ENCODE measurements at regions not wholly inside any gene's neighbourhood (a gene's known extent, or its start where the extent isn't known, plus 50 kb on each side); places are given as distances from the start of the nearest gene placed in this dataset.
"Not testable (repeated sequence)": the region's sequence is repeated elsewhere in the genome, so short reads cannot be mapped to it uniquely, and the experiment has no call there.

- no peak for DNase-seq
These were observed 713.9 kb upstream of the CCDC179 start for GRCh38 chr11:23574149-23574548.

- DNase-seq: no peak
These were observed 717.0 kb upstream of the CCDC179 start for GRCh38 chr11:23577296-23577695.

DNA sequence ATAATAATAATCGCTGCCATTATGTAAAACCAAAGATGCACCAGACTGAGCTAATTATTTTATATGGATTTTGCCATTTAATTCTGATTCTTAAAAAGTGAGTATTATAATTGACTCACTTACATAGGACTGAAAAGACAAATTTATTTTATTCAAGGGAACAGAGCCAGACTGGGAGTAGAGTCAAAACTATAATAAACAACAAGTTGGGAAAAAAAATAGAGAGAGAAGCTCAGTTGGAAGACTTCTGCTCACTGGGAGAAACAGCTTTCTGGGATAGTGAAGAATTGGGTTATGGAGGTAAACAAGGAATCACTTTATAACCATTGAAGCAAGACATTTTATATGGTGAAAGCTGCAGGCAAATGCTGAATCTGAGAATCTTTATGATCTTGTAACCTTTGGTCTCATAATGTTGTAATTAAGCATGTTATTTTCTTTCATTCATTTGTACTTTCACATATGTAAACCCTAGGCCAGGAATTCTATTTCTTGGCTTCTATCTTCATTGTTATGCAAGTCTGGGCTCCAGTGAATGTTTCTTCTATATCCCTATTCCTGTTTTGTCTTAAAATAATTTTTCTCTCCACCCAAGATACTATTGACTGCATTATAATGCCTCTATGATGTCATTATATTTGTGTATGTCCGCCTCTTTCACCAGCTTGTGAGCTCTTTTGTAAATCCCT lies 725.3 kb upstream of the CCDC179 start:
- no peak for DNase-seq

DNA sequence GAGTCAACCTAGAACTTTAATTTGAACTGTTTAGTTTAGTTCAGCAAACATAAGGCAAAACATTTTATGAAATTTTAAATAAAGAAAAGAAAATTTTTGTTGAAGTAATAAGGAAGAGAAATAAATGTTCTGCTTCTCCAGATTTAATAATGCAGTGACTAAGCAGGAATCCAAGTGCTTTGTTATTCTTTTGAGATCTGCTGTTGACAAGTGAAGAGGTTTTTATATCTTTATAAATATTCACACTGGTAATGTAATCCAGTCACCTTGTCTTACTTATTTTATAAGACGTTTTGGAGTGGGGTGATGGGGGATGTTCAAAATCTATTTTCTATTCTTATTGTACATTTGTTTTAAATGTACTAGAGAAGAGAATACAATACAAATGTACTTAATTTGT lies 725.9 kb upstream of the CCDC179 start:
- no peak for DNase-seq

- DNase-seq: no peak
These were observed 730.5 kb upstream of the CCDC179 start for GRCh38 chr11:23590596-23591308.

DNA sequence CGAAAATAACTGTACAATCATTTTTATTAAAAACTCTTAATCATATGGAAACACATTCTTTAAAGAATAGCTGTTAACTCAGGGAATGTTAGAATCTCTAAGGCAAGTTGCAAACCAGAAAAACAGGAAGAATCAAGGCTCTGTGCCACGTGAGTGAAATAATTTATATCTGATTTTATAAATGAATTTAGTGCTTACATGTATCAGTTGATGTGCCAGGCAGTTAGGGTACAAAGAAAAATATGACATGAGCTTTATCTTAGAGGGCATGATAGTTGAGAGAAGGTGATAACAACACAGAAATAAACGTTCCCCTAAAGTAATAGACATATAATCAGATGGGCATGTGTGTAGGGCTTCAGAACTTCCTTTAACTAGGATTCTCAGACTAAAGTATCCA lies 734.5 kb upstream of the CCDC179 start:
- DNase-seq: no peak

- no peak for DNase-seq
These were observed 744.7 kb upstream of the CCDC179 start for GRCh38 chr11:23604966-23605365.

DNA sequence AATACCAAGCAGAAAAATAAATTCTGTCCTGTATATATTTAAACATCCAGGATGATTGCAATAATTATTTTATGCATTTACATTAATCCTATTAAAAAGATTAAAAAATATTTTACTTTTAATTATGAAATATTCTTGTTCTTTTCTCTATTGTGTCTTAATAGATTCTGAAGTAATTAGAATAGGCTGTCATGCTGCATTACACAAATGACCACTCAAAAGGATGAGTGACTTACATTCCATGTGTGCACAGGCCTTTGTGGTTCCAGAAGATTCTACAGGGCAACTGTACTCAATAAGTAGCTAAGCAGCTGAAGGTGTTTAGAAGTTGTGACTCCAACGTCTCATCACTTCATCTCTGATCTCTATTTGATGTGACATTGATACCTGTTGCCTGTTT lies 745.9 kb upstream of the CCDC179 start:
- DNase-seq: no peak

GRCh38 chr11:23611726-23612125 lies 751.5 kb upstream of the CCDC179 start:
- DNase-seq: no peak

- no peak for DNase-seq
These were observed 760.3 kb upstream of the CCDC179 start for GRCh38 chr11:23620617-23621016.

DNA sequence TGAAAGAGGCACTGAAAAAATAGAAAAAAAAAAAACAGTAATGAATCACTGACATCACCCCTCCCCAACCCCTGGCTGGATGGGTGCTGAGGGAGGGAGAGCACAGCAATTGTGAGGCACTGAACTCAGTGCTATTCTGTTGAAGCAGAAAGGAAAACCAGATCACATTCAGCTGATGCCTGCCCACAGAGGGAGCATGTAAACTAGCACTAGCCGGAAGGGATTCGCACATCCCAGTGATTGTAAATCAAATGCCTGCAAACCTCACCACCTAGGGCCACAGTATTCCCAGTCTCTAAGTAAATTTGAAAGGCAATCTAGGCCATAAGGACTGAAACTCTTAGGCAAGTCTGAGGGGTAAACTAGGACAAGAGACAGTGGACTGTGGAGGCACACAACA lies 772.0 kb upstream of the CCDC179 start:
- no peak for DNase-seq

GRCh38 chr11:23644443-23644842 lies 784.2 kb upstream of the CCDC179 start:
- no peak for DNase-seq

DNA sequence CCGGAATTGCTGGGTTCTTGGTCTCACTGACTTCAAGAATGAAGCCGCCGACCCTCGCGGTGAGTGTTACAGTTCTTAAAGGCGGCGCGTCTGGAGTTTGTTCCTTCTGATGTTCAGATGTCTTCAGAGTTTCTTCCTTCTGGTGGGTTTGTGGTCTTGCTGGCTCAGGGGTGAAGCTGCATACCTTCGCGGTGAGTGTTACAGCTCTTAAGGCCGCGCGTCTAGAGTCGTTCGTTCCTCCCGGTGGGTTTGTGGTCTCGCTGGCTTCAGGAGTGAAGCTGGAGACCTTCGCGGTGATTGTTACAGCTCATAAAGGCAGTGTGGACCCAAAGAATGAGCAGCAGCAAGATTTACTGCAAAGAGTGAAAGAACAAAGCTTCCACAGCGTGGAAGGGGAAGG lies 792.1 kb upstream of the CCDC179 start:
- DNase-seq: not testable (repeated sequence)

GRCh38 chr11:23653071-23653675 lies 792.9 kb upstream of the CCDC179 start:
- no peak for DNase-seq

DNA sequence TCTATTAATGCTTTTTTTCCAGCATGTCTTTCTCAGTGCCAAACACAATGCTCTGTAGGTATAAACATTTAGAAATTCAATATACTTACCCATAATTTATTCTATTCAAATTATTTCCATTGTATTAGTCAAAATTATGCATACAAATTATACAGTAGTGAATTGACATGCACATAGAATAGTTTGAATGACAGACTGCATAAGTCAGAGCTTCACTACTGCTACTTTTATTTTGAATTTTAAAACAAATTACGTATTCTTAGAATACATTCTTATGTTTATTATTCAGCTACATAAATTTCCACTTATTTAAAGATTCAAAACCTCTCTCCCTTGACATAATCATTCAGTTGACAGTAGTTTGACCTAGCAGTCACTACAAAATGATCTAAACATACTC lies 808.0 kb upstream of the CCDC179 start:
- DNase-seq: no peak

DNA sequence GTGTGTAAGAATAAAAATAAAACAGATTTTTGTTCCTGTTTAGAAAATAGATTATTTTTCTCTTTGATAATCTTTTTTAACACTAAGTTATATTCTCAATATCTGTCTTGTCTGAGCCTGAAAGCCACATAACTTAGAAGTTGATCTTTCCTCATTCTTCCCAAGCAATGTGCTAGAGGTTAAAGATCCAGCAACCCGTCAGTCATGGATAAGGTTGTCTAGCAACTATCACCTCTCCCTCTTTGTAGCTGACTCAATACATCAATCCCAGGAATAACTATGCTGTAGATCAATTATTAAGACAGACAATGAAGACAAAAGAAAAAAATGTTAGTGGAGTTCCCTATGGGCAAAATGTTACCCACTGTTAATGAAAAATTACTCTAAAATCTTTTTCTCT lies 813.1 kb upstream of the CCDC179 start:
- no peak for DNase-seq

GRCh38 chr11:23674866-23675265 lies 814.6 kb upstream of the CCDC179 start:
- DNase-seq: no peak

DNA sequence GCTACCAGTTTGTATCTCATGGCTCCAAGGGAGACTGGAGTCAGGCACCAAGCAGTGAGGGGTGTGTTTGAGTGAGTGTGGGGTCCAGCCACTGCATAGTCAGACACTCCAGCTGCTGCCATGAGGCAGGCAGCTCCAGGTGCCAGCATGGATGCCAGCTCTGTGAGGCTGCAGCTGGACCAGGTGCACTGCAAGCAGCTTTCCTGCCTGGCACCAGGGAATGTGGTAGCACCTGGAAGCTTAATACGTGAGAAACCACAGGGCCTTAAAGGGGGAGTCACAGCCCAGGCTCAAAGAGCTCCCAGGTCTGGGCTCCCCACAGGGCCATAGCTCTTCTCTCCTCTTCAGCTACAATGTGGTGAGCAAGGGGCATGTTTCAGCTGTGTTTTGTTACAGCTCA lies 817.8 kb upstream of the LUZP2 start:
- DNase-seq: no peak

DNA sequence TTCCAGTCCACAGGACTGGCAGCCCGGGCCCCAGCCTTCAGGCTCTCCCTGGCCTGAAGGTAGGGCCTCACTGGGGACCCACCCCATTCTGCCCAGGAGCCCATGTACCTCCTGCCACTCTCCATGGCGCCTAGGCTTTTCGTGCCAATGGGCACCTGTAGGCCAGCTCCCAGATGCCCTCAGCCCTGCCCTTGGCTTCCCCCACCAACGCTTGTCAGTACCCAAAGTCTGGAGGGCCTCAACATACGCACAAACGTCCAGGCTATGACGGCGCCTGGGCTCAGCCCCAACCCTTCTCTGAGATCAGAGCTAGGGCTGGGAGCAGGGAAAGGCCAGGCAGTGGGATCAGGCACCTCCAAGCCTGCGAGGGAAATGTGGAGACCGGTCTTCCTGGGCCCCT lies 816.9 kb upstream of the LUZP2 start:
- no peak for DNase-seq

GRCh38 chr11:23680488-23681230 lies 816.2 kb upstream of the LUZP2 start:
- DNase-seq: no peak

DNA sequence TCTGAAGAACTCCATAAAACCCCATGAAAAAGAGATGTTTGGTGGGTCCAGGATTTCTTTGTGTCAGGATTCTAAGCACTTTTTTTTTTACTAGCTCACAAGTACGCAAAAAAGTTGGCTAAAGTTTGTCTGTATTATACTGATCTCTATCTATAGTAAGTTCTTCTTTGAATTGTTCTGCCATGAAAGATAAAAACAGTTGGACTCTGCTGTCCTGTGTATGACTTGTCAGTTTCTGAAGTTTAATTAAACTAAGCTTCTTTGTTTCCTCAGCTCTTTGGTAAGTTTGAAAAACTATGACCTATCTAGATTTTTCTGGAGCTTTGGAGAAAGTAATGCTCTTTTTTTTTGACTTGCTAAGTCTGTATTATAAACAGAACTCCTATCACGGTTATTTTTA lies 812.2 kb upstream of the LUZP2 start:
- DNase-seq: no peak

DNA sequence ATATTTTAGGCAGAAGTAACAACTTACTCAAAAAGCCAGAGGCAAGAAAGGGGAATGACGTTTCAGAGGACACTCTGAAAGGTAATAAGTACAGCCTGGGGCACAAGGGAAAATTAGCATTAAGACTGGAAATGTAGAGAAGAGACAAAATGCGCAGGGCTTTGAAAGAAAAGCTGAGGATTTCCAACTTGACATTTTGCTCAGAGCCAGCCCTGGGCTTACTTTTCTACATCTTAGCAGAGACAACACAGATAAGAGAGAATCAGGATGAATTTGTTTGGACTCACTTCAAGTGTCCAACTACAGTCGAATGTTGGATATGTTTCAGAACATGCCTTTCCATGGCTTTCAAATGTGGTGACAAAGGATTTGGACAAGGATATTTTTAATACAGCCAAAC lies 808.9 kb upstream of the LUZP2 start:
- DNase-seq: no peak

- DNase-seq: no peak
These were observed 808.4 kb upstream of the LUZP2 start for GRCh38 chr11:23688411-23688810.

DNA sequence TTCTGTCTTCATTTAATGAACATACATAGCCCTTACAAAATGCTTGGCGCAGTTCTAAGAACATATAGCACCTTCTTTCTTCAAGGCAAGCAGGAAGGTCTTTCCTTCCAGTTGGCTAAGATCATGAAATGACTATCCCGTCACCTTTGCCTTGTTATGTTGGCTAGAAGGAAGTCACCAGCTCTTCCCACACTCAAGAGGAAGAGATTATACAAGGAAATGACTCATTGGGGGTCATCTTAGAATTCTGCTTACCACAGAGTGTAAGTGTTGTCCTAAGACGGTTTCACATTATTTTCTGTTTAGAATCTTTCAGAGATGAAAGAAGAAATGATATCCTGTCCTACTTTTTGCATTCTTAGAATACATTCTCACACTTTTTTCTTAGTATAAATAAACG lies 808.0 kb upstream of the LUZP2 start:
- DNase-seq: no peak

Data from hippocampal formation (tissue), 2 donors.